HepG2 (cell line): ENCODE measurements at regions not wholly inside any gene's neighbourhood (a gene's known extent, or its start where the extent isn't known, plus 50 kb on each side); places are given as distances from the start of the nearest gene placed in this dataset.

ENCODE experiments used
- ATAC-seq: fragments of 200-7000 bp; cut with Tn5 transposase; 3 replicates; pipeline ENCODE4 v1.9.1; 2020; ENCODE audit warnings: mild to moderate bottlenecking, moderate library complexity
- BruUV-seq: library from RNA; stranded (reverse); fragments of 400-500 nt; replicated peaks from 2 replicates; lab custom pipeline; 2021; lab: Mats Ljungman, UMichigan
- CTCF ChIA-PET: fragments of 300-600 bp; formaldehyde crosslinking; extraction: SDS; loops from one replicate; lab custom pipeline; 2021; ENCODE audit warnings: low total read pairs, inconsistent platforms, low intra/inter-chr PET ratio; lab: Yijun Ruan, JAX
- POLR2A ChIA-PET: fragments of 350-600 bp; sonication (Branson Sonifier 250); formaldehyde crosslinking; loops from one replicate; lab custom pipeline; 2020; ENCODE audit warnings: antibody characterized with exemption, inconsistent platforms; lab: Yijun Ruan, JAX
- DNase-seq: peaks from one replicate; pipeline ENCODE4 v3.0.0-alpha.2; 2015; ENCODE audit warnings: low spot score
- FAIRE-seq: peaks from 3 replicates; lab custom pipeline; 2011; peaks lifted over from hg19 to GRCh38; lab: Jason Lieb, UNC
- H2AFZ ChIP-seq: one replicate; pipeline ENCODE4 v1.6.1; 2011; ENCODE audit warnings: low read length, inconsistent platforms
- H3K27ac ChIP-seq: fragments of 300-600 bp; 3 replicates; pipeline ENCODE4 v1.8.0; 2011; ENCODE audit warnings: mixed run types, mild to moderate bottlenecking, mixed read lengths, low read length, inconsistent platforms; ENCODE audit not compliant: insufficient read depth; ENCODE audit errors: extremely low read length
- H3K27me3 ChIP-seq, 2 experiments: fragments of 200-600 bp in 1 of 2; 2 replicates in 1 of 2; 3 replicates in 1 of 2; pipeline versions ENCODE4 v1.6.0 to v1.8.0; 2011; ENCODE audit warnings: low read length in 2 of 2, mild to moderate bottlenecking in 2 of 2, moderate library complexity in 2 of 2, inconsistent platforms in 1 of 2; ENCODE audit not compliant: insufficient read depth in 2 of 2, control insufficient read depth in 1 of 2
- H3K36me3 ChIP-seq, 2 experiments: fragments of 200-600 bp in 1 of 2; replicated peaks in 1 of 2; 2 replicates in 1 of 2; 3 replicates in 1 of 2; pipeline versions ENCODE4 v1.5.1 to v1.8.0; 2011; ENCODE audit warnings: low read length in 2 of 2, inconsistent platforms in 1 of 2; ENCODE audit not compliant: insufficient read depth in 2 of 2, control insufficient read depth in 1 of 2
- H3K4me1 ChIP-seq: 2 replicates; pipeline ENCODE4 v1.5.1; 2012; ENCODE audit warnings: low read length, inconsistent platforms; ENCODE audit not compliant: insufficient read depth
- H3K4me2 ChIP-seq: 2 replicates; pipeline ENCODE4 v1.6.0; 2011; ENCODE audit warnings: low read depth, low read length, inconsistent platforms
- H3K4me3 ChIP-seq, 3 experiments: fragments of 200-600 bp in 1 of 3; sonication (generic), shearing (Covaris generic) in 1 of 3; replicated peaks in 1 of 3; 2 replicates each; pipeline ENCODE4 v1.5.1; 2011 to 2016; ENCODE audit warnings: low read length in 3 of 3, inconsistent platforms in 2 of 3, low read depth in 2 of 3, mild to moderate bottlenecking in 2 of 3, control low read depth in 1 of 3, mixed read lengths in 1 of 3; ENCODE audit not compliant: insufficient read depth in 1 of 3
- H3K79me2 ChIP-seq: one replicate; pipeline ENCODE4 v1.6.1; 2011; ENCODE audit warnings: low read length, inconsistent platforms; ENCODE audit not compliant: insufficient read depth
- H3K9ac ChIP-seq: 2 replicates; pipeline ENCODE4 v1.6.0; 2011; ENCODE audit warnings: mild to moderate bottlenecking, low read depth, low read length, inconsistent platforms; ENCODE audit not compliant: insufficient read depth
- H3K9me3 ChIP-seq: 2 replicates; pipeline ENCODE4 v1.5.1; 2012; ENCODE audit warnings: mild to moderate bottlenecking, low read length
- H4K20me1 ChIP-seq: 2 replicates; pipeline ENCODE4 v1.6.0; 2011; ENCODE audit warnings: inconsistent platforms, mild to moderate bottlenecking, low read length, moderate library complexity; ENCODE audit not compliant: insufficient read depth
- ARID2 ChIP-seq: sonication (generic); formaldehyde crosslinking; IDR thresholded peaks from 2 replicates; pipeline ENCODE4 v1.8.1; 2022; ENCODE audit warnings: mild to moderate bottlenecking, missing genetic modification reagents, borderline replicate concordance
- CAMTA2 ChIP-seq: sonication (generic); formaldehyde crosslinking; IDR thresholded peaks from 2 replicates; pipeline ENCODE4 v1.4.0; 2020; ENCODE audit warnings: mild to moderate bottlenecking, missing genetic modification reagents, borderline replicate concordance
- EHMT2 ChIP-seq: fragments of 200-600 bp; sonication (generic); IDR thresholded peaks from 2 replicates; pipeline ENCODE4 v1.7.0; 2017; ENCODE audit warnings: antibody characterized with exemption, low read depth, low read length, borderline replicate concordance
- HDAC1 ChIP-seq: sonication (generic); formaldehyde crosslinking; IDR thresholded peaks from 2 replicates; pipeline ENCODE4 v1.5.1; 2020; ENCODE audit warnings: mild to moderate bottlenecking, missing genetic modification reagents
- HNRNPK ChIP-seq: fragments of 200-400 bp; formaldehyde crosslinking; IDR thresholded peaks from 2 replicates; pipeline ENCODE4 v1.6.1; 2018; ENCODE audit warnings: low read length, low read depth, moderate library complexity, mild to moderate bottlenecking; ENCODE audit not compliant: poor library complexity, severe bottlenecking
- JARID2 ChIP-seq: sonication (generic); formaldehyde crosslinking; IDR thresholded peaks from 2 replicates; pipeline ENCODE4 v1.8.1; 2023; ENCODE audit warnings: missing genetic modification reagents, inconsistent platforms; ENCODE audit not compliant: insufficient replicate concordance
- MBD4 ChIP-seq: IDR thresholded peaks from 2 replicates; pipeline ENCODE4 v1.6.1; 2012; ENCODE audit warnings: low read length, inconsistent platforms, borderline replicate concordance
- ZBTB44 ChIP-seq: sonication (generic); formaldehyde crosslinking; IDR thresholded peaks from 2 replicates; pipeline ENCODE4 v1.4.0; 2020; ENCODE audit warnings: missing genetic modification reagents
- ZNF101 ChIP-seq: sonication (generic); formaldehyde crosslinking; IDR thresholded peaks from 2 replicates; pipeline ENCODE4 v1.4.0; 2020; ENCODE audit warnings: mild to moderate bottlenecking, low read depth, missing genetic modification reagents, borderline replicate concordance
- ZNF121 ChIP-seq: sonication (generic); formaldehyde crosslinking; IDR thresholded peaks from 2 replicates; pipeline ENCODE4 v1.5.0; 2020; ENCODE audit warnings: mild to moderate bottlenecking, missing genetic modification reagents
- ZNF567 ChIP-seq: sonication (generic); formaldehyde crosslinking; IDR thresholded peaks from 2 replicates; pipeline ENCODE4 v1.8.1; 2023; ENCODE audit warnings: mild to moderate bottlenecking, missing genetic modification reagents, borderline replicate concordance
- ZSCAN29 ChIP-seq: sonication (generic); formaldehyde crosslinking; conservative IDR thresholded peaks from 2 replicates; pipeline ENCODE4 v1.4.0; 2020; ENCODE audit warnings: mild to moderate bottlenecking, missing genetic modification reagents
- WGBS: methylation state at CpG from one replicate; pipeline ENCODE4 v1.1.6; 2017; ENCODE audit warnings: low lambda C conversion rate; 5-methylcytosine and 5-hydroxymethylcytosine counted together
- in situ Hi-C: cut with HindIII; loops from 2 replicates; pipeline ENCODE4 v1.10.0; 2017; ENCODE audit warnings: low pct_unique_long_range_greater_than_20kb; ENCODE audit not compliant: extremely low pct_ligation_motif_present
- intact Hi-C: fragments of 100-400 bp; cut with micrococcal nuclease; formaldehyde crosslinking; loops from one replicate; pipeline ENCODE4 v1.10.0; 2022; ENCODE audit not compliant: unreplicated experiment

- no peak for FAIRE-seq
- BruUV-seq: no TSS peak
- CTCF ChIA-PET: no interaction called here
These were observed 453.9 kb downstream of the ENC1 start for GRCh38 chr5:74186356-74187315.

More at GRCh38 chr5:74186356-74187315, 453.9 kb downstream of the ENC1 start:
- H3K27ac ChIP-seq: no peak overlapping the region
- POLR2A ChIA-PET: no interaction called here
- DNase-seq (no peak), ATAC-seq (no peak)
- peaks cover 0 to 5% of the 10 kb centered on the region in 2 experiments; a peak in 4 of 5 replicates for H3K27me3 ChIP-seq
- H3K4me3 ChIP-seq: no peak overlapping the region
- in situ Hi-C loops (no loop called here), intact Hi-C loops (no loop called here)
- no peak overlapping the region for H3K4me2 ChIP-seq
- no peaks in the 10 kb centered on the region for H3K4me1 ChIP-seq
- no peaks in the 10 kb centered on the region for H3K9me3 ChIP-seq
- no peaks in the 10 kb centered on the region for H4K20me1 ChIP-seq
- no peak overlapping the region for H2AFZ ChIP-seq
- no peak overlapping the region for H3K9ac ChIP-seq
- H3K36me3 ChIP-seq: no peaks in the 10 kb centered on the region
- WGBS: 23% methylated on average over 6 of the region's 6 CpGs
- no peak for TF ChIP-seq ZNF101
- no peak for TF ChIP-seq ARID2 (CRISPR knock-in tag)
- no peak for TF ChIP-seq EHMT2
- no peak for TF ChIP-seq ZNF567 (CRISPR knock-in tag)
- TF ChIP-seq ZNF121 (CRISPR knock-in tag): no peak
- no peak for TF ChIP-seq ZBTB44 (CRISPR knock-in tag)
- no peak for TF ChIP-seq HDAC1 (CRISPR knock-in tag)
- no peak for TF ChIP-seq CAMTA2 (CRISPR knock-in tag)
- no peak for TF ChIP-seq HNRNPK
- no peak for TF ChIP-seq MBD4
- no peak for TF ChIP-seq JARID2 (CRISPR knock-in tag)
- no peak for TF ChIP-seq ZSCAN29 (CRISPR knock-in tag)
- H3K79me2 ChIP-seq: no peaks in the 10 kb centered on the region
